ENCODE measurements at regions not wholly inside any gene's neighbourhood (a gene's known extent, or its start where the extent isn't known, plus 50 kb on each side); places are given as distances from the start of the nearest gene placed in this dataset.

GRCh38 chr2:156054983-156055382, 277.5 kb downstream of the NR4A2 start:
- H3K27me3 Mint-ChIP-seq (ENCODE audit: insufficient read depth), result no peaks in the 10 kb centered on the region
- H3K9me3 ChIP-seq (ENCODE audit: control insufficient read depth, low read length), result no peaks in the 10 kb centered on the region
- H3K9me3 Mint-ChIP-seq, result no peaks in the 10 kb centered on the region
- no peaks in the 10 kb centered on the region for H3K36me3 Mint-ChIP-seq (ENCODE audit: low read depth)
- H3K36me3 ChIP-seq (ENCODE audit: control insufficient read depth, insufficient read depth, low read length), result no peaks in the 10 kb centered on the region
- H3K4me3 Mint-ChIP-seq, result no peak overlapping the region
- no peak overlapping the region for H3K4me3 ChIP-seq (ENCODE audit: low read length)
- no peaks in the 10 kb centered on the region for H3K4me1 ChIP-seq (ENCODE audit: control insufficient read depth, insufficient read depth, low read length)
- 91 to 100% methylated on average over 2 of the region's 2 CpGs for WGBS, 2 experiments (ENCODE audit: insufficient coverage in 1 of 2, insufficient read length in 1 of 2)
- no peak for TF ChIP-seq CTCF (conservative IDR thresholded peaks at IDR 0.05)
- no peak overlapping the region for H3K27ac ChIP-seq (ENCODE audit: low read depth, low read length)
- DNase-seq, result no peak
- peaks cover 13% of the 10 kb centered on the region for H3K4me1 Mint-ChIP-seq
- H3K9ac ChIP-seq (ENCODE audit: extremely low read depth, low read length, poor library complexity, severe bottlenecking), result no peak overlapping the region
- H3K27ac Mint-ChIP-seq, result no peak overlapping the region
- no peaks in the 10 kb centered on the region for H3K27me3 ChIP-seq (ENCODE audit: control insufficient read depth, insufficient read depth, low read length, poor library complexity, severe bottlenecking)

- no peak overlapping the region for H3K27ac Mint-ChIP-seq
- H3K9me3 ChIP-seq (ENCODE audit: control insufficient read depth, low read length), result no peaks in the 10 kb centered on the region
- no peak for DNase-seq
- no peaks in the 10 kb centered on the region for H3K36me3 ChIP-seq (ENCODE audit: control insufficient read depth, insufficient read depth, low read length)
- H3K36me3 Mint-ChIP-seq (ENCODE audit: low read depth), result peaks cover 4% of the 10 kb centered on the region
- 83 to 84% methylated on average over 1 to 2 of the region's 2 CpGs for WGBS, 2 experiments (ENCODE audit: insufficient coverage in 1 of 2, insufficient read length in 1 of 2)
- no peaks in the 10 kb centered on the region for H3K4me1 ChIP-seq (ENCODE audit: control insufficient read depth, insufficient read depth, low read length)
- H3K4me3 Mint-ChIP-seq, result no peak overlapping the region
- no peak for TF ChIP-seq CTCF (conservative IDR thresholded peaks at IDR 0.05)
- no peak overlapping the region for H3K9ac ChIP-seq (ENCODE audit: extremely low read depth, low read length, poor library complexity, severe bottlenecking)
- no peak overlapping the region for H3K27ac ChIP-seq (ENCODE audit: low read depth, low read length)
- H3K4me3 ChIP-seq (ENCODE audit: low read length), result no peak overlapping the region
- H3K9me3 Mint-ChIP-seq, result peaks cover 2% of the 10 kb centered on the region
- peaks cover 6% of the 10 kb centered on the region for H3K4me1 Mint-ChIP-seq
- no peaks in the 10 kb centered on the region for H3K27me3 ChIP-seq (ENCODE audit: control insufficient read depth, insufficient read depth, low read length, poor library complexity, severe bottlenecking)
- no peaks in the 10 kb centered on the region for H3K27me3 Mint-ChIP-seq (ENCODE audit: insufficient read depth)
Measured at GRCh38 chr2:156046900-156047299, 285.6 kb downstream of the NR4A2 start.

- no peak for TF ChIP-seq CTCF (conservative IDR thresholded peaks at IDR 0.05)
- no peak overlapping the region for H3K27ac ChIP-seq (ENCODE audit: low read depth, low read length)
- H3K27ac Mint-ChIP-seq, result no peak overlapping the region
- H3K4me1 Mint-ChIP-seq, result no peaks in the 10 kb centered on the region
- peaks cover 4% of the 10 kb centered on the region for H3K36me3 Mint-ChIP-seq (ENCODE audit: low read depth)
- H3K4me3 ChIP-seq (ENCODE audit: low read length), result no peak overlapping the region
- no peaks in the 10 kb centered on the region for H3K4me1 ChIP-seq (ENCODE audit: control insufficient read depth, insufficient read depth, low read length)
- peaks cover 3% of the 10 kb centered on the region for H3K9me3 Mint-ChIP-seq
- H3K4me3 Mint-ChIP-seq, result no peak overlapping the region
- DNase-seq, result no peak
- no peak overlapping the region for H3K9ac ChIP-seq (ENCODE audit: extremely low read depth, low read length, poor library complexity, severe bottlenecking)
- no peaks in the 10 kb centered on the region for H3K9me3 ChIP-seq (ENCODE audit: control insufficient read depth, low read length)
- no peaks in the 10 kb centered on the region for H3K27me3 Mint-ChIP-seq (ENCODE audit: insufficient read depth)
- no peaks in the 10 kb centered on the region for H3K36me3 ChIP-seq (ENCODE audit: control insufficient read depth, insufficient read depth, low read length)
- H3K27me3 ChIP-seq (ENCODE audit: control insufficient read depth, insufficient read depth, low read length, poor library complexity, severe bottlenecking), result no peaks in the 10 kb centered on the region
Measured at GRCh38 chr2:156042895-156043294, 289.6 kb downstream of the NR4A2 start.

Data from endodermal cell (in vitro differentiated cells).